Stimulated activated CD4-positive, alpha-beta T cell treated with anti-CD3 and anti-CD28 coated beads, Interleukin-2, amount 100 ng/mL, for 48 hours (primary cell): ENCODE measurements at regions not wholly inside any gene's neighbourhood (a gene's known extent, or its start where the extent isn't known, plus 50 kb on each side); places are given as distances from the start of the nearest gene placed in this dataset.
"Not testable (repeated sequence)": the region's sequence is repeated elsewhere in the genome, so short reads cannot be mapped to it uniquely, and the experiment has no call there.

Experiments
- DNase-seq, 2 donors: peaks; one replicate each; pipeline ENCODE4 v3.0.0-alpha.2; 2020

- no peak for DNase-seq
Observed at GRCh38 chr14:66022526-66022925, 463.6 kb upstream of the CCDC196 start.

GRCh38 chr14:66025779-66026178, 460.4 kb upstream of the CCDC196 start:
- DNase-seq, result no peak

- not testable (repeated sequence) for DNase-seq
Observed at GRCh38 chr14:66031981-66032380, 454.2 kb upstream of the CCDC196 start.

DNA sequence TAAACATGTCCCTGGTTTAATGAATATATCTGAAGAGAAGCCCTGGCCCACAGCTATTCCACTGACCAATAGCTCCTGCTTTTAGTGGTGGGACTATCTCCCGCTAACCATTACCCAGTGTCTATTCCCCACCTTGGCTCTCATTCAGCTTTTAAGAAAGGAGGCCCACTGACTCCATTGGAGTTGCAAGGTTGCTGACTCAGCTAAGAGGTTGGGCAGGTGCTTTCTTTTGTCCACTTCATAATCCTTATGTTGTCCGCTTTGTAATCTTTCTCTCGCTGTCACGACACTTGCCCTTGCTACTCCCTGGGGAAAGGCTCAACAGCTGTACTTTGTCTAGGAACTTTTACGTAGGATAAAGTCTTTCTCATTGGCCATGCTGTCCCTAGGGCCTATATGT, 453.4 kb upstream of the CCDC196 start:
- DNase-seq, result no peak

DNA sequence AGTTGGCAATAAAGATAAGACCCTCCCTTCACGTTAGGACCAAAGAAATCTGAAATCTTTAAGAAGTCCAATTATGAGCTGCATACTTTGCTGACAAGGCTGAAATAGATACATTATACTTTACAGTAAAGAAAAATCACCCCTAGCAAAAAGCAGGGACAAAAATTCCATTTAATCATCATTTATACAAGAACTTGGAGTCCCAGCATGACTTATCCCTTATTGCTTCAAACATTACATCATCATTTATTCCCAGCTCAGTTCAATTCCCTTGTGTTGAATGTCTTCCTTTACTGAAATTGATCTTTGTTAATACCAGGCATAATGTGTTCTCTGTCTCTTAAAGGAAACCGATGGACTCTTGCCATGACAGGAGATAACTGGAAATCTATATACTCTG, 449.6 kb upstream of the CCDC196 start:
- no peak for DNase-seq

- no peak for DNase-seq
Observed at GRCh38 chr14:66037361-66037760, 448.8 kb upstream of the CCDC196 start.

- DNase-seq, result no peak
Observed at GRCh38 chr14:66038212-66038611, 448.0 kb upstream of the CCDC196 start.

- no peak for DNase-seq
Observed at GRCh38 chr14:66038618-66039017, 447.6 kb upstream of the CCDC196 start.

- no peak for DNase-seq
Observed at GRCh38 chr14:66039495-66039894, 446.7 kb upstream of the CCDC196 start.

- DNase-seq, result no peak
Observed at GRCh38 chr14:66041582-66041981, 444.6 kb upstream of the CCDC196 start.

- DNase-seq, result no peak
Observed at GRCh38 chr14:66043921-66044320, 442.2 kb upstream of the CCDC196 start.

- DNase-seq, result no peak
Observed at GRCh38 chr14:66045572-66046021, 440.6 kb upstream of the CCDC196 start.

DNA sequence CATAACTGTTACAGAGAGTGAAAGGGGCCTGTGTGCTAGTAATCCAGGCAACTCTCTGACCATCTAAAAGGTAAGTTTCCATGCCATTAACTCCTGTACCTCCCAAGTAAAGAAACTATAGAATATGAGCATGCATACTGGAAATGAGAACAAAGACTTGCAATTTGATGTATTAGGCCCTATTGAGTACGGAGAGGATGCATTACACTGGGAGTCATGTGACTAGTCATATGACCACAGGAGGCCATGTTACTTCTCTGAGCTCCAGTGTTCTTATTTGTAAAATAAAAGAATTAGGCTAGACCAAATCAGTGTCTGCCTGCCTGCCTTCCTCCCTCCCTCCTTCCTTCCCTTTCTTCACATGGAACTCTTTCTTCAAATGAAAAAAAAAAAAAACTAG, 440.1 kb upstream of the CCDC196 start:
- no peak for DNase-seq

DNA sequence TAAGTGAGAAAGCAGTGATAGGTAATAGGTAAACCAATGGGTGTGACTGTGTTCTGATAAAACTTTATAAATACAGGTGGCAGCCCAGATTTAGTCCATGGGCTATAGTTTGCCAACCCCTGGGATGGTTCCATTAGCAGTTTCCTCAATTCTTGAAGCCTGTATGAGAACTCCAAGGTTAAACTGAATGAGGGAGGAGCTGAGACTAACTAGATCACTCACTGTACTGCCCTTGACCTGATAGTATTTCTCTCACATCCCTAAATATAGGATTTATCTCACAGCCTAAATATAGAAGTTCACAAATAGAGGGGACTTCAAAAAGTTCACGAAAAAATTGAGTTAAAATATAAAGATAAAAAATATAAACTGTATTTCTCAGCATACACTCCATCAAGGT, 439.6 kb upstream of the CCDC196 start:
- DNase-seq, result no peak

DNA sequence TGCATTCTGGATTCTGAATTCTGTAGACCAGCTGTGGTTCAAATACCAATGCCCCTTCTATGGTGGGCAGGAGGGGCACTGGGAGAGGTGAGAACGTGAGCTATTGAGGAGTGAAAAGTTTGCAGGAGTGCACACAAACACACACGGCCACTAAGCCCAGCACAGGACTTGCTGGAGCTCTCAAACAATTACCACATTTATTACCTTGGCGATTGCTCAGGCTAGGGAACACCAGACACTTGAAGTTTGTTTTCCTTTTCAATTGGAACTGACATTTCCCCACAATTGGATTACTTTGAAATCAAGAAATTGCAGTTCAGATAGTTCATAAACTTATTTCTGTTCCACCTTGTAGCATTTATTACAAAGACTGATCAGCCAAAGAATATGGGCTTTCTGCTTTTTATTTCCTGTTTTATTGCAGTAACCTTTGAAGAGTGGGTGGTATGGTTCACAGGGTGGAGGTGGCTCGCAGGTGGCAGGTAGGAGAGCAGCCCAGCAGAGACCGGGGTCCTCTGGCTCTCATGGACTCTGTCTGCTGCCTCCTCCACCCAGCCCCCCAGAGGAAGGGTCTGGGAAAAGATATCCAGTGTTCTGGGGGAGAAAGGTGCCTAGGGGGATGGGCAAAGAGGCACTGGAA, 429.8 kb upstream of the CCDC196 start:
- no peak for DNase-seq

DNA sequence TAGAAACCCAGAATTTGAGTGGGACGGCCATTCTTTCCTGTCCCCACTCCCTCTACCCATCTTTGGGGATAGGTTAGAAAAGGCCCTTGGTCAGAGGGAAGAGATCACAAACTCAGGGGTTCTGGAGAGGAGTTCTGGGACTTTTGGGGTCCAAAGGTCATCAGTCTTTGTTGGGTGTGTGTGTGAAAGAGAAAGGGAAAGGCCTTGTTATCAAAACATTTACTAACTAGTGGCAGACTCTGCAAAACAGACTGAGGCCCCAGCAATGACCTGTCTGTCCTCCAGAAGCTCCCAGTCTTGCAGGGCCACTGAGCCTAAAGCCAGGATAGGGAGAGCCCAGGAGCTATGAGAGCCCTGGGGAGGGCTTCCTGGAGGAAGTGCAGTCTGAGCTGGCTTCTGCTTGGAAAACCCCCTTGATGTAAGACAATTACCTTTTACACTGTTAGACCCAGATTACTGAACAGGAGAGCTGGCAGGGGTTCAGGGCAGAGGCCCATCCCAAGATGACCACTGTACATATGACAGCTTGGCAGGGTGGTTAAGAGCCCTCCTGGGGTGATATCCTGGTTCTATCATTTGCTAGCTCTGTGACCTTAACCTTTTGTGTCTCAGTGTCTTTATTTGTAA, 429.1 kb upstream of the CCDC196 start:
- DNase-seq, result no peak

- DNase-seq, result no peak
Observed at GRCh38 chr14:66065188-66065587, 421.0 kb upstream of the CCDC196 start.

DNA sequence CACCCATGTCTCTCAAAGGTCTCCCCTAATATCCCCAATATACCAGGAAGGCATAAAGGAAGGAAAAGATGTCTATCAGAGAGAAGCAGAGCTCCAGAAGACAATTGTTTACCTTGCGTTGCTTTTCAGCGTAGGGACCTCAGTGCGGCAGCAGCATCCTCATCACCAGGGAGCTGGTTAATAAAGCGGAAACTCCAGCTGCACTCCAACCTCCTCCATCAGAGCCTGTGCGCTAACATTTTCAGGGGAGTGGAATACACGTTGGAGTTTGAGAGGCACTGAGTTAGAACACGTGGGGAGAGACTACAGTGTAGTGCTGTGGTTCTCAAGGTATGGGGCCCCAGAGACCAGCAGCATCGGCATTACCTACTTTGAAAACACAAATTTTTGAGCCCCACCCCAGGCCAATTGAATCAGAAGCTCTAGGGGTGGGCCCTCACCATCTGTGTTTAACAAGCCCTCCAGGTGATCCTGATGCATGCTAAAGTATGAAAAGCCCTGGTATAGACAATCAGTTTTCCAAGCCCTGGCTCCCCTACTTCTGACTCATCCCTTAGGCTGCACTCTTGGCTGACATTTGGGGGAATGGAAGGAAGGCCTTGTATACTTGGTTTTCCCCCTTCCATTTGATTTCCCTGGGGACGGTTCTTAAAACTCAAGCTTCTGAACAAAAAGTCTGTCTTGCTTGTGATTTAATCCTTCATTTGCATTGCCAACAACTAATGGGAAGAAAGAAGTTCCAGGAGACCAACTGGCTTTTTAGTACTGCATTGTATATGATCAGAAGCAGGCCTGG, 419.0 kb upstream of the CCDC196 start:
- no peak for DNase-seq

GRCh38 chr14:66069036-66069435, 417.1 kb upstream of the CCDC196 start:
- DNase-seq, result no peak

DNA sequence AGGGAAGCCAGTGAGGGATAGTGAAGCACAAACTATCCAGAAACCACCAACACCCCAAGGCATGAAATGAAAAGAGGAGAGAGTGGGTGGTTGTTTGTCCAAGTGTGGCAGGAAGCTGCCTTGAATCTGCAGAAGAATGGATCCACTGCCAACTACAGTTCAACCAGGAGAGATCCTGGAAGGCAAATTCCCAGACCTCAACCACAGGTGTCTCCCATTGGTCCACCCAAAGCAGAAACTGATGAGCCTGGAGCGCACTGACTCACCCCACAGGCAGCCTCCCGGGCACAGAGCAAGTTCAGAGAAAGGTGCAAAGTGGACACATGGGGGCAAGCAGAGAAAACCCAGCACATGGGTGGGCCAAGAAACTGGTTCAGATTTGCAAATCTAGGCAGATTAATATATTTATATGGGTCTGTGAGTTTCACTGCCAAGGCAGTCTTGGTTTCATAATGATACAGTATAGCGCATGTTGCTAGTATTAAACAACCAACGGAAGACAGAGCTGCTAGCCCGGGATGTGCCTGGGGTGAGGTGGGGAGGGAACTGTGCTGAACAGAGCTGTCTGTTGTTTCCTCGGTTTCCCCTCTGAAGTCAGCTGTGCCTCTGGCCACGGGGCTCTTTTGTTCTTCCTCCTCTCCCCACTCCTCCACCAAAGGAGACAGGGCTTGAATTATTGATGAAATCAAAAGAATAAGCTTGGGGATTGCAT, 416.2 kb upstream of the CCDC196 start:
- no peak for DNase-seq

GRCh38 chr14:66070542-66071319, 415.4 kb upstream of the CCDC196 start:
- peak; percentile 73 to 76 for DNase-seq
